WTC11 (cell line): ENCODE measurements at regions not wholly inside any gene's neighbourhood (a gene's known extent, or its start where the extent isn't known, plus 50 kb on each side); places are given as distances from the start of the nearest gene placed in this dataset.

Source experiments
- ARID4B ChIP-seq: sonication (generic); formaldehyde crosslinking; IDR thresholded peaks from 2 replicates; pipeline ENCODE4 v1.8.0; 2023; ENCODE audit warnings: missing genetic modification reagents, mild to moderate bottlenecking, borderline replicate concordance
- CTCF ChIP-seq: fragments of 200-600 bp; IDR thresholded peaks from 2 replicates; pipeline ENCODE4 v1.8.0; 2022; ENCODE audit warnings: antibody characterized with exemption
- E2F1 ChIP-seq: sonication (generic); formaldehyde crosslinking; IDR thresholded peaks from 2 replicates; pipeline ENCODE4 v1.8.0; 2022; ENCODE audit warnings: mild to moderate bottlenecking, missing genetic modification reagents
- MLX ChIP-seq: sonication (generic); formaldehyde crosslinking; IDR thresholded peaks from 2 replicates; pipeline ENCODE4 v1.8.1; 2023; ENCODE audit warnings: mild to moderate bottlenecking, missing genetic modification reagents, moderate library complexity
- RELA ChIP-seq: sonication (generic); formaldehyde crosslinking; IDR thresholded peaks from 2 replicates; pipeline ENCODE4 v1.8.1; 2022; ENCODE audit warnings: missing genetic modification reagents, mild to moderate bottlenecking, borderline replicate concordance
- STAT6 ChIP-seq: sonication (generic); formaldehyde crosslinking; conservative IDR thresholded peaks from 2 replicates; pipeline ENCODE4 v1.8.1; 2023; ENCODE audit warnings: mild to moderate bottlenecking, low read depth, missing genetic modification reagents, moderate library complexity
- ZNF121 ChIP-seq: sonication (generic); formaldehyde crosslinking; IDR thresholded peaks from 2 replicates; pipeline ENCODE4 v1.8.0; 2023; ENCODE audit warnings: missing genetic modification reagents
- ZNF263 ChIP-seq: sonication (generic); formaldehyde crosslinking; IDR thresholded peaks from 2 replicates; pipeline ENCODE4 v1.8.1; 2022; ENCODE audit warnings: low read depth, mild to moderate bottlenecking, moderate library complexity, missing genetic modification reagents

GRCh38 chr5:43920422-43920821 lies 317.4 kb downstream of the NNT start:
- TF ChIP-seq CTCF: no peak
- TF ChIP-seq E2F1 (CRISPR knock-in tag): no peak
- no peak for TF ChIP-seq MLX
- no peak for TF ChIP-seq ARID4B
- no peak for TF ChIP-seq RELA (CRISPR knock-in tag)
- TF ChIP-seq STAT6 (CRISPR knock-in tag): no peak
- TF ChIP-seq ZNF263 (CRISPR knock-in tag): no peak
- TF ChIP-seq ZNF121: no peak
